ENCODE measurements at regions not wholly inside any gene's neighbourhood (a gene's known extent, or its start where the extent isn't known, plus 50 kb on each side); places are given as distances from the start of the nearest gene placed in this dataset.

DNA sequence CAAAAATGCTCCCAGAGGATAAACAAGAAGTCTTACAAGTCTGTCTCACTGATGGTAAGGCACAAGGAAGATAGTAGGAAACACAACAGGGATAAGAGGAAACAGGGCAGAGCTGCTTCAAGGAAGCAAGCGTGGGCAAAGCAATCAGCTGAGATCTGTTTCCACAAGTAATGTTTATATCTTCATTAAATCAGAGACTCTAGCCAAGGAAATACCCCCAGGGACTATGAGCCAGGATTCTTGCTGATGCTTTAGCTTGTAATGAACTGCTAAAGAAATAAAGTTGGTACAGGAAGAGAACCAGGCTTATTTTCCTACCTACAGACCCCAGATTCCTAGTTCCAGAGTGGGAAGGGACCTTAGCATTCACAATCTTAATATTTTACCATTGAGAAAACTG lies 112.7 kb upstream of the C3orf80 start:
- H3K4me3 ChIP-seq (ENCODE audit: control insufficient read depth, low read depth, low read length) = no peak overlapping the region
- TF ChIP-seq, protein P1, sequence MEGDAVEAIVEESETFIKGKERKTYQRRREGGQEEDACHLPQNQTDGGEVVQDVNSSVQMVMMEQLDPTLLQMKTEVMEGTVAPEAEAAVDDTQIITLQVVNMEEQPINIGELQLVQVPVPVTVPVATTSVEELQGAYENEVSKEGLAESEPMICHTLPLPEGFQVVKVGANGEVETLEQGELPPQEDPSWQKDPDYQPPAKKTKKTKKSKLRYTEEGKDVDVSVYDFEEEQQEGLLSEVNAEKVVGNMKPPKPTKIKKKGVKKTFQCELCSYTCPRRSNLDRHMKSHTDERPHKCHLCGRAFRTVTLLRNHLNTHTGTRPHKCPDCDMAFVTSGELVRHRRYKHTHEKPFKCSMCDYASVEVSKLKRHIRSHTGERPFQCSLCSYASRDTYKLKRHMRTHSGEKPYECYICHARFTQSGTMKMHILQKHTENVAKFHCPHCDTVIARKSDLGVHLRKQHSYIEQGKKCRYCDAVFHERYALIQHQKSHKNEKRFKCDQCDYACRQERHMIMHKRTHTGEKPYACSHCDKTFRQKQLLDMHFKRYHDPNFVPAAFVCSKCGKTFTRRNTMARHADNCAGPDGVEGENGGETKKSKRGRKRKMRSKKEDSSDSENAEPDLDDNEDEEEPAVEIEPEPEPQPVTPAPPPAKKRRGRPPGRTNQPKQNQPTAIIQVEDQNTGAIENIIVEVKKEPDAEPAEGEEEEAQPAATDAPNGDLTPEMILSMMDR (IDR thresholded peaks at IDR 0.05; ENCODE audit: control insufficient read depth, insufficient read depth, low read depth, low read length, missing control alignments) = no peak
- no peak for DNase-seq (ENCODE audit: low read depth)

DNA sequence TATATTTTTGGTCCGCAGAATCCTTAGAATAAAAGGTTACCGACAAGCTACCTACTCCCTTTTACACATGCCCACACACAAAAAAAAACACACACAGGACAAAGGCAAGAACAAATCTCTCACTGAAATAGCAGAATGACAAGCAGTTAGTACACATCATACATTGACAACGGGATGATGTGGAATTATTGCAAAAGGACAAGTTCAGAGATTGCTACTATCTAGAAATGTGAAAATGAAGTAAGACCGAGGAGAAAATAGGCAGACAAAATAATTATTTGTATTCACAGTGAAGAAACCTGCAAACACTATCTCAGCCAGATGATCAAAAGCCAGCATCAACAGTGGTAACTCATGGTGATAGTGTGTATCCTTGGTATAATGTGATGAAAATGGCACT lies 112.2 kb upstream of the C3orf80 start:
- DNase-seq (ENCODE audit: low read depth) = no peak
- no peak overlapping the region for H3K4me3 ChIP-seq (ENCODE audit: control insufficient read depth, low read depth, low read length)
- TF ChIP-seq, protein P1 (IDR thresholded peaks at IDR 0.05; ENCODE audit: control insufficient read depth, insufficient read depth, low read depth, low read length, missing control alignments) = no peak

DNA sequence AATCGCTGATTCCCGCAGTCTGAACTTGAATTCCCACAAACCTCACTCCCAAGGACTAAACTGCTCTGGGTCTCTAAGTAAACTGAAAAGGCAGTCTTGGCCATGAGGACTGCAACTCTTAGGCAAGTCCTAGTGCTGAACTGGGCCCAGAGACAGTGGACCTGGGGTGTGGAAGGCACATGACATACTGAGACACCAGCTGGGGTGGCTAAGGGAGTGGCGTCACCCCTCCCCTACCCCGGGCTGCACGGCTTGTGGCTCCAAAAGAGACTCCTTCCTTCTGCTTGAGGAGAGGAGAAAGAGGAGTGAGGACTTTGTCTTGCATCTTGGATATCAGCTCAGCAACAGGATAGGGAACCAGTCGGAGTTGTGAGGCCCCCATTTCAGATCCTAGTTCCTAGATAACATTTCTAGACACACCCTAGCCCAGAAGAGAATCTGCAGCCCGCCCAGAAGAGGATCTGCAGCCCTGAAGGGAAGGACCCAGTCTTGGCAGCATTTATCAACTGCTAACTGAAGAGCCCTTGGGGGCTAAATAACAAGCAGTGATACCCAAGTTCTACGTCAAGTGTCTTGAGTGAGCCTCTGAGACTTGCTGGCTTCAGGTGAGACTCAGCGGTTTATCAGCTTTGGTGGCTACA lies 110.7 kb upstream of the C3orf80 start:
- no peak for DNase-seq (ENCODE audit: low read depth)
- TF ChIP-seq, protein P1 (IDR thresholded peaks at IDR 0.05; ENCODE audit: control insufficient read depth, insufficient read depth, low read depth, low read length, missing control alignments) = no peak
- no peak overlapping the region for H3K4me3 ChIP-seq (ENCODE audit: control insufficient read depth, low read depth, low read length)

DNA sequence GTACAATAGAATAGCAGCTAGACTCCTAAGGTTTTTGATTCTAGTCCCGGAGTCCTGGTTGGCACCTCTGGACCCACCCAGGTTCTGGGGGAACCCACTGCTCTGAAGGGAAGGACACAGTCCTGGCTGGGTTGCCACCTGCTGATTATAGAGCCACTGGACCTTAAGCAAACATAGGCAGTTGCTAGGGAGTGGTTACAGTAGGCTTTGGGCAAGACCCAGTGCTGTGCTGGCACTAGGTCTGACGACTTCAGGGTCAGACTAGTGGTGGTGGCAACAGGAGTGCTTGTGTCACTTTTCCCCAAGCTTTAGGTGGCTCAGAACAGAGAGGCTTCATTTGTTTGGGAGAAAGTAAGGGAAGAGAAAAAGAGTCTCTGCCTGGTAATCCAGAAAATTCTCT lies 109.8 kb upstream of the C3orf80 start:
- DNase-seq (ENCODE audit: low read depth) = no peak
- TF ChIP-seq, protein P1 (IDR thresholded peaks at IDR 0.05; ENCODE audit: control insufficient read depth, insufficient read depth, low read depth, low read length, missing control alignments) = no peak
- H3K4me3 ChIP-seq (ENCODE audit: control insufficient read depth, low read depth, low read length) = no peak overlapping the region

DNA sequence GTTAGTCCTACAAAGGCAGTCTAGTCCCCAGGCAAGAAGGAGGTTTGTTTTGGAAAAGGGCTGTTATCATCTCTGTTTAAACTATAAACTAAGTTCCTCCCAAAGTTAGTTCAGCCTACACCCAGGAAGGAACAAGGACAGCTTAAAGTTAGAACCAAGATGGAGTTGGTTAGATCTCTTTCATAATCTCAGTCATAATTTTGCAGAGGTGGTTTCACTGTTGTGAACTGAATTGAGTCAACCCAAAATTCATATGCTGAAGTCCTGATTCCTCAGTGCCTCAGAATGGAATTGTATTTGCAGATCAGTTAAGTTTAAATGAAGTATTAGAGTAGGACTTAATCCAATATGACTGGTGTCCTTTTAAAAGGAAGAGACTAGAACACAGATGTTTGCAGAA lies 101.0 kb upstream of the C3orf80 start:
- H3K4me3 ChIP-seq (ENCODE audit: control insufficient read depth, low read depth, low read length) = no peak overlapping the region
- TF ChIP-seq, protein P1 (IDR thresholded peaks at IDR 0.05; ENCODE audit: control insufficient read depth, insufficient read depth, low read depth, low read length, missing control alignments) = no peak
- no peak for DNase-seq (ENCODE audit: low read depth)

DNA sequence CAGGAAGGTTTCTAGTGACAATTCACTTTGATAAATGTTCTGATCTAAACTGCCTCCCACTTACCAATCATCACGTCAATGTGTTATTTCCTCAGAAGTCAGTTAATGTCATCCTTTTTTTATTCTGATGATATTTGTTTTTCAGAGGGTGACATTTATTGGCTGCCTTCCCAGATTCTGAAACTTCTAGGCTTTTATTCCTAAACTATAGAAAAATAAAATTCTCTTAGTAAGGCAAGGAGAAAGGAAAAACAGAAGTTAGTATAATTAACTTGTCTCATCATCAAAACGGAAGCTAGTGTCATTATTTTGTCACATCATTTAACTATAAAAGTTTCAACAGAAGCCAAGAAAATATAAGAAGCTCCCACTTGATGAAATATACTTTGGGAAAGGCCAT lies 100.0 kb upstream of the C3orf80 start:
- no peak overlapping the region for H3K4me3 ChIP-seq (ENCODE audit: control insufficient read depth, low read depth, low read length)
- DNase-seq (ENCODE audit: low read depth) = no peak
- TF ChIP-seq, protein P1 (IDR thresholded peaks at IDR 0.05; ENCODE audit: control insufficient read depth, insufficient read depth, low read depth, low read length, missing control alignments) = no peak

DNA sequence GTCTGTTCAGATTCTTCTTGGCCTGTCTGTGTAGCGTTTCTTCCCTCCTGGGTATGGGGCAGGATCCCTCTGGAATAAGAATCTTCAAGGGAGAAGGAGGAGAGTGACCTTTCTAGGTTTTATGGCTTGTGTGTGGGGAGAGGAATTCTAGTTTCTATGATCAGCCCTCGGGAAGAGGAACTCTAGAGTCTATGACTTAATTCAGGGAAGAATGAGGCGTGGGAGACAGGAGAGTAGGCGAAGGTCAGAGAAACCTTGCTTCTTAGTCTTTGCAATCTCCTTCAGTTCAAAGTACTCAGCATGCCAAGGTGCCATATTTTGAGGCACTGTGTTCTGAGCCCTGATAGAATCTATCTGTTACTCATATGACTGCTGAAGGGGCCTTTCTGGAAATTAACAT lies 99.2 kb upstream of the C3orf80 start:
- TF ChIP-seq, protein P1 (IDR thresholded peaks at IDR 0.05; ENCODE audit: control insufficient read depth, insufficient read depth, low read depth, low read length, missing control alignments) = no peak
- no peak overlapping the region for H3K4me3 ChIP-seq (ENCODE audit: control insufficient read depth, low read depth, low read length)
- no peak for DNase-seq (ENCODE audit: low read depth)
